HepG2 (cell line): ENCODE measurements at regions not wholly inside any gene's neighbourhood (a gene's known extent, or its start where the extent isn't known, plus 50 kb on each side); places are given as distances from the start of the nearest gene placed in this dataset.

Experiments
- CTCF ChIP-seq: sonication (generic); formaldehyde crosslinking; IDR thresholded peaks from 2 replicates; pipeline ENCODE4 v1.5.0; 2020; ENCODE audit warnings: mild to moderate bottlenecking, missing genetic modification reagents, moderate library complexity
- ETV6 ChIP-seq: sonication (generic); formaldehyde crosslinking; conservative IDR thresholded peaks from 2 replicates; pipeline ENCODE4 v1.4.0; 2020; ENCODE audit warnings: missing genetic modification reagents
- KLF13 ChIP-seq: sonication (generic); formaldehyde crosslinking; IDR thresholded peaks from 2 replicates; pipeline ENCODE4 v1.4.0; 2020; ENCODE audit warnings: mild to moderate bottlenecking, missing genetic modification reagents
- PAF1 ChIP-seq: IDR thresholded peaks from 2 replicates; pipeline ENCODE4 v1.6.1; 2016; ENCODE audit warnings: missing genetic modification reagents, missing compliant biosample characterization
- RAD21 ChIP-seq: fragments of 450-650 bp; formaldehyde crosslinking; IDR thresholded peaks from 2 replicates; pipeline ENCODE4 v1.5.0; 2020; ENCODE audit warnings: mild to moderate bottlenecking
- RXRA ChIP-seq: sonication (generic); formaldehyde crosslinking; IDR thresholded peaks from 2 replicates; pipeline ENCODE4 v1.5.1; 2020; ENCODE audit warnings: missing genetic modification reagents
- SALL1 ChIP-seq: sonication (generic); formaldehyde crosslinking; IDR thresholded peaks from 2 replicates; pipeline ENCODE4 v1.8.0; 2022; ENCODE audit warnings: mild to moderate bottlenecking, missing genetic modification reagents
- TAF1 ChIP-seq: sonication (generic); formaldehyde crosslinking; IDR thresholded peaks from 2 replicates; pipeline ENCODE4 v1.4.0; 2020; ENCODE audit warnings: missing genetic modification reagents
- TCF7 ChIP-seq: sonication (generic); IDR thresholded peaks from 2 replicates; pipeline ENCODE4 v1.6.1; 2016; ENCODE audit warnings: antibody characterized with exemption, low read depth

- TF ChIP-seq CTCF (CRISPR knock-in tag), result no peak
- TF ChIP-seq RXRA, result no peak
- TF ChIP-seq ETV6 (CRISPR knock-in tag), result no peak
- no peak for TF ChIP-seq TCF7
- no peak for TF ChIP-seq SALL1
- no peak for TF ChIP-seq TAF1 (CRISPR knock-in tag)
- TF ChIP-seq KLF13, result no peak
- no peak for TF ChIP-seq PAF1 (CRISPR knock-in tag)
- no peak for TF ChIP-seq RAD21
Observed at GRCh38 chr15:62807539-62808130, 234.9 kb upstream of the TPM1 start.
